ENCODE measurements at regions not wholly inside any gene's neighbourhood (a gene's known extent, or its start where the extent isn't known, plus 50 kb on each side); places are given as distances from the start of the nearest gene placed in this dataset.

- TF ChIP-seq MAX (IDR thresholded peaks at IDR 0.05) (no peak), CREB1 (IDR thresholded peaks at IDR 0.05; ENCODE audit: low read depth) (no peak), REST (IDR thresholded peaks at IDR 0.05; ENCODE audit: low read depth) (no peak), TAF1 (IDR thresholded peaks at IDR 0.05; ENCODE audit: low read depth) (no peak), CEBPB (IDR thresholded peaks at IDR 0.05) (no peak), EP300 (IDR thresholded peaks at IDR 0.05; ENCODE audit: borderline replicate concordance) (no peak), YY1 (IDR thresholded peaks at IDR 0.05; ENCODE audit: low read depth) (no peak), ZBTB7A (IDR thresholded peaks at IDR 0.05; ENCODE audit: low read depth) (no peak), TCF12 (IDR thresholded peaks at IDR 0.05; ENCODE audit: low read depth) (no peak), USF1 (IDR thresholded peaks at IDR 0.05) (no peak), RAD21 (IDR thresholded peaks at IDR 0.05; ENCODE audit: low read depth) (no peak), FOXM1 (IDR thresholded peaks at IDR 0.05; ENCODE audit: borderline replicate concordance, low read depth) (no peak), EGR1 (IDR thresholded peaks at IDR 0.05) (no peak), TEAD4 (IDR thresholded peaks at IDR 0.05) (no peak)
These were observed 246.8 kb downstream of the QKI start for GRCh38 chr6:163661272-163661671.
